C1 segment of cervical spinal cord (tissue), 14 donors: ENCODE measurements at regions not wholly inside any gene's neighbourhood (a gene's known extent, or its start where the extent isn't known, plus 50 kb on each side); places are given as distances from the start of the nearest gene placed in this dataset.

Source experiments
- DNase-seq, 14 donors: peaks; one replicate each; lab custom pipeline; 2025; lab: John Stamatoyannopoulos, UW

GRCh38 chr11:95549301-95549700 lies 240.3 kb downstream of the FAM76B start:
- no peak for DNase-seq

GRCh38 chr11:95548416-95548815 lies 241.2 kb downstream of the FAM76B start:
- no peak for DNase-seq

- DNase-seq: no peak
Observed at GRCh38 chr11:95547976-95548375, 241.6 kb downstream of the FAM76B start.

- DNase-seq: no peak
Observed at GRCh38 chr11:95547186-95547585, 242.4 kb downstream of the FAM76B start.

- DNase-seq: no peak
Observed at GRCh38 chr11:95545116-95545875, 244.3 kb downstream of the FAM76B start.

GRCh38 chr11:95544095-95544856 lies 245.3 kb downstream of the FAM76B start:
- no peak for DNase-seq

GRCh38 chr11:95542868-95543551 lies 246.6 kb downstream of the FAM76B start:
- no peak for DNase-seq

- DNase-seq: no peak
Observed at GRCh38 chr11:95541715-95542114, 247.9 kb downstream of the FAM76B start.

GRCh38 chr11:95536047-95536690 lies 253.4 kb downstream of the FAM76B start:
- DNase-seq: no peak

GRCh38 chr11:95534809-95535208 lies 254.8 kb downstream of the FAM76B start:
- DNase-seq: no peak

- no peak for DNase-seq
Observed at GRCh38 chr11:95534226-95534625, 255.4 kb downstream of the FAM76B start.

- DNase-seq: no peak
Observed at GRCh38 chr11:95531116-95531515, 258.5 kb downstream of the FAM76B start.

- DNase-seq: no peak
Observed at GRCh38 chr11:95524314-95525036, 265.1 kb downstream of the FAM76B start.

- no peak for DNase-seq
Observed at GRCh38 chr11:95522874-95523273, 266.7 kb downstream of the FAM76B start.

- DNase-seq: no peak
Observed at GRCh38 chr11:95521862-95522261, 267.7 kb downstream of the FAM76B start.

GRCh38 chr11:95521133-95521542 lies 268.4 kb downstream of the FAM76B start:
- no peak for DNase-seq

GRCh38 chr11:95520369-95521132 lies 269.0 kb downstream of the FAM76B start:
- no peak for DNase-seq

- no peak for DNase-seq
Observed at GRCh38 chr11:95519912-95520311, 269.7 kb downstream of the FAM76B start.

- DNase-seq: no peak
Observed at GRCh38 chr11:95517453-95517852, 272.1 kb downstream of the FAM76B start.

GRCh38 chr11:95516786-95517185 lies 272.8 kb downstream of the FAM76B start:
- no peak for DNase-seq
